GM19240 (cell line): ENCODE measurements at regions not wholly inside any gene's neighbourhood (a gene's known extent, or its start where the extent isn't known, plus 50 kb on each side); places are given as distances from the start of the nearest gene placed in this dataset.

Experiments
- DNase-seq: peaks from one replicate; pipeline ENCODE4 v3.0.0; 2011; ENCODE audit warnings: low spot score; ENCODE audit not compliant: insufficient read length

GRCh38 chrX:69083801-69084200 lies 81.5 kb downstream of the PJA1 start:
- DNase-seq, result no peak

- DNase-seq, result no peak
These were observed 81.9 kb downstream of the PJA1 start for GRCh38 chrX:69083361-69083760.

GRCh38 chrX:69082753-69083150 lies 82.5 kb downstream of the PJA1 start:
- DNase-seq, result no peak

- no peak for DNase-seq
These were observed 83.0 kb downstream of the PJA1 start for GRCh38 chrX:69082055-69082752.

GRCh38 chrX:69080855-69081465 lies 84.3 kb downstream of the PJA1 start:
- DNase-seq, result no peak

- DNase-seq, result no peak
These were observed 86.0 kb downstream of the PJA1 start for GRCh38 chrX:69079268-69079667.

- DNase-seq, result no peak
These were observed 87.3 kb downstream of the PJA1 start for GRCh38 chrX:69077895-69078455.

GRCh38 chrX:69076088-69076487 lies 89.2 kb downstream of the PJA1 start:
- no peak for DNase-seq

- DNase-seq, result no peak
These were observed 90.5 kb downstream of the PJA1 start for GRCh38 chrX:69074726-69075125.

GRCh38 chrX:69073721-69074120 lies 91.5 kb downstream of the PJA1 start:
- no peak for DNase-seq

- DNase-seq, result no peak
These were observed 92.0 kb downstream of the PJA1 start for GRCh38 chrX:69073241-69073640.

GRCh38 chrX:69072486-69073006 lies 92.7 kb downstream of the PJA1 start:
- DNase-seq, result no peak

- DNase-seq, result no peak
These were observed 94.2 kb downstream of the PJA1 start for GRCh38 chrX:69070949-69071650.

- no peak for DNase-seq
These were observed 95.4 kb downstream of the PJA1 start for GRCh38 chrX:69069876-69070275.

- no peak for DNase-seq
These were observed 96.2 kb downstream of the PJA1 start for GRCh38 chrX:69069086-69069445.

- no peak for DNase-seq
These were observed 96.8 kb downstream of the PJA1 start for GRCh38 chrX:69068301-69069085.

- DNase-seq, result no peak
These were observed 97.4 kb downstream of the PJA1 start for GRCh38 chrX:69067841-69068240.

GRCh38 chrX:69066966-69067525 lies 98.2 kb downstream of the PJA1 start:
- DNase-seq, result no peak

- no peak for DNase-seq
These were observed 99.1 kb downstream of the PJA1 start for GRCh38 chrX:69066021-69066757.

- no peak for DNase-seq
These were observed 99.8 kb downstream of the PJA1 start for GRCh38 chrX:69065451-69065850.
